Spleen (tissue), 11 donors: ENCODE measurements at regions not wholly inside any gene's neighbourhood (a gene's known extent, or its start where the extent isn't known, plus 50 kb on each side); places are given as distances from the start of the nearest gene placed in this dataset.

Experiments
- DNase-seq: peaks from one replicate; pipeline ENCODE4 v3.0.0-alpha.2; 2020
- H3K27ac ChIP-seq, 8 donors: fragments of 200-600 bp; sonication (generic) in 7 of 8; 1 replicate in 4 of 8; 2 replicates in 4 of 8; pipeline versions ENCODE4 v1.5.0 to v1.8.0; 2016 to 2021; ENCODE audit warnings: inconsistent platforms in 4 of 8, mild to moderate bottlenecking in 4 of 8, moderate library complexity in 1 of 8
- H3K27me3 ChIP-seq, 7 donors: fragments of 200-600 bp; sonication (generic) in 6 of 7; replicated peaks in 1 of 7; 1 replicate in 4 of 7; 2 replicates in 3 of 7; pipeline versions ENCODE4 v1.5.0 to v1.8.0; 2016 to 2021; ENCODE audit warnings: inconsistent platforms in 3 of 7, mild to moderate bottlenecking in 1 of 7
- H3K36me3 ChIP-seq, 6 donors: fragments of 200-600 bp; sonication (generic) in 5 of 6; 1 replicate in 4 of 6; 2 replicates in 2 of 6; pipeline versions ENCODE4 v1.5.0 to v1.8.0; 2016 to 2021; ENCODE audit warnings: inconsistent platforms in 2 of 6
- H3K4me1 ChIP-seq, 6 donors: fragments of 200-600 bp; sonication (generic) in 5 of 6; 1 replicate in 3 of 6; 2 replicates in 3 of 6; pipeline versions ENCODE4 v1.5.0 to v1.8.0; 2016 to 2021; ENCODE audit warnings: inconsistent platforms in 3 of 6
- H3K4me3 ChIP-seq, 8 donors: fragments of 200-600 bp; sonication (generic) in 7 of 8; 1 replicate in 4 of 8; 2 replicates in 4 of 8; pipeline versions ENCODE4 v1.5.0 to v1.8.0; 2016 to 2021; ENCODE audit warnings: inconsistent platforms in 4 of 8, mild to moderate bottlenecking in 4 of 8, moderate library complexity in 2 of 8
- H3K9me3 ChIP-seq, 8 donors: fragments of 200-600 bp; sonication (generic) in 7 of 8; 1 replicate in 4 of 8; 2 replicates in 4 of 8; pipeline versions ENCODE4 v1.5.0 to v1.8.0; 2016 to 2021; ENCODE audit warnings: inconsistent platforms in 4 of 8
- CTCF ChIP-seq, 11 experiments: fragments of 200-600 bp in 7 of 11; fragments of 450-650 bp in 4 of 11; sonication (generic) in 4 of 11; IDR thresholded peaks in 8 of 11; conservative IDR thresholded peaks in 3 of 11; 1 replicate in 7 of 11; 2 replicates in 4 of 11; pipeline versions ENCODE4 v1.4.0 to v1.8.0; 2016 to 2021; ENCODE audit warnings: antibody characterized with exemption in 11 of 11, inconsistent platforms in 4 of 11, mild to moderate bottlenecking in 1 of 11
- POLR2A ChIP-seq, 3 donors: fragments of 450-650 bp; IDR thresholded peaks; one replicate each; pipeline ENCODE4 v1.5.1; 2017; ENCODE audit warnings: antibody characterized with exemption in 3 of 3, mild to moderate bottlenecking in 1 of 3
- POLR2AphosphoS5 ChIP-seq, 3 donors: sonication (generic); formaldehyde crosslinking; IDR thresholded peaks; one replicate each; pipeline ENCODE4 v1.5.1; 2017; ENCODE audit warnings: antibody characterized with exemption in 3 of 3
- WGBS, 5 donors: extraction: QIAGEN DNeasy Blood & Tissue Kit in 3 of 5; methylation state at CpG; one replicate each; pipeline versions ENCODE4 v1.1.5 to v1.1.7; 2013 to 2018; 5-methylcytosine and 5-hydroxymethylcytosine counted together
- intact Hi-C: fragments of 100-400 bp; cut with DNase I; formaldehyde crosslinking; loops from one replicate; pipeline ENCODE4 v1.15.0; 2023; ENCODE audit warnings: low total_unique reads
- donor health status: healthy with polysubstance abuse.
- donor health status: DM: no; HTN: no; CAD: no; lungs with moderate emphysema.
- donor health status: DM: no; HTN: no; CAD: no.
- donor health status: Bipolar disorder and iron deficiency.
- donor health status: healthy.
- donor health status: DM: no; HTN: no; CAD: no.
- donor health status: DM: yes; HTN: yes; CAD: no.

- intact Hi-C loops = no loop called here
- peaks cover 0 to 4% (median 0%) of the 10 kb centered on the region in 7 donors for H3K27me3 ChIP-seq
- H3K27ac ChIP-seq = no peak overlapping the region
- peak; percentile 64 for DNase-seq
- no peak overlapping the region for H3K4me3 ChIP-seq
- no peaks in the 10 kb centered on the region for H3K4me1 ChIP-seq
- TF ChIP-seq POLR2AphosphoS5 (IDR thresholded peaks at IDR 0.05) (no peak), CTCF (IDR thresholded peaks at IDR 0.05 in 8 of 11, conservative IDR thresholded peaks at IDR 0.05 in 3 of 11) (no peak), POLR2A (IDR thresholded peaks at IDR 0.05) (no peak)
- 63 to 71% (median 68%) methylated on average over 27 to 28 of the region's 28 CpGs for whole genome bisulfite sequencing, 5 donors
- H3K9me3 ChIP-seq = peaks cover 0 to 100% (median 97%) of the 10 kb centered on the region in 8 donors
- H3K36me3 ChIP-seq = no peaks in the 10 kb centered on the region
These were observed 373.0 kb downstream of the ALG10 start for GRCh38 chr12:34395056-34396005.

DNA sequence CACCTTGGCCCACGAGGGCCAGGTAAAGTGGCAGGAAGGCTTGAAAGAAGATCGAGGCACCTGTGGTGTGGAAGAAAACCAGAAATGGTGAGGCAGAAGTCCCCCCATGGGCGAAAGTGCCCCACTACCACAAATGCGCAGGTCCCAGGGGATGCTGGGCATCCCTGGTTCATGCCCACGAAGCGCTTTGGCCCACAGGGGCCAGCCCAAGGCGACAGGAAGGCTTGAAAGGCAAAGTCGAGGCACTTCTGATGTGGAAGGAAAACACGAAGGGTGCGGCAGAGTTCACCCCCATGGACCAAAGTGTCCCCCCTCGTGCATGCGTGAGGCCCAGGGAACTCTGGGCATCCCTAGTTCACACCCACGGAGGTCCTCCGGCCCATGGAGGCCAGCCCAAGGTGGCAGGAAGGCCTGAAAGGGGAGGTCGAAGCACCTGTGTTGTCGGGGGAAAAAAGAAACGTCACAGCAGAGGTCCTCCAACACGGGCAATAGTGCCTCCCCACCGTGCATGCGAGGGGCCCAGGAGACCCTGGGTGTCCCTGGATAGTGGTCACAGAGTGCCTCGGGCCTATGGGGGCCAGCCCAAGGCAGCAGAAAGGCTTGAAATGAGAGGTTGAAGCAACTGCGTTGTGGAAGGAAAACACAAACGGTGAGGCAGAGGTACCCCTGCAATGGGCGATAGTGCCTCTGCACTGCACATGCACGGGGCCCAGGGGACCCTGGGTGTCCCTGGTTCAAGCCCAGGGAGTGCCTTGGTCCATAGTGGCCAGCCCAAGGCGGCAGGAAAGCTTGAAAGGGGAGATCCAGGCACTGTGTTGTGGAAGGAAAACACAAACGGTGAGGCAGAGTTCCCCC, 373.9 kb downstream of the ALG10 start:
- TF ChIP-seq POLR2A (IDR thresholded peaks at IDR 0.05) (no peak), POLR2AphosphoS5 (IDR thresholded peaks at IDR 0.05) (no peak), CTCF (IDR thresholded peaks at IDR 0.05 in 8 of 11, conservative IDR thresholded peaks at IDR 0.05 in 3 of 11) (no peak)
- WGBS, 5 donors = 58 to 72% (median 66%) methylated on average over 27 of the region's 27 CpGs
- intact Hi-C loops = no loop called here
- DNase-seq = peak; percentile 67
- no peaks in the 10 kb centered on the region for H3K4me1 ChIP-seq
- H3K9me3 ChIP-seq = peaks cover 0 to 100% (median 98%) of the 10 kb centered on the region in 8 donors
- H3K27me3 ChIP-seq = peaks cover 0 to 4% (median 0%) of the 10 kb centered on the region in 7 donors
- no peak overlapping the region for H3K4me3 ChIP-seq
- no peaks in the 10 kb centered on the region for H3K36me3 ChIP-seq
- no peak overlapping the region for H3K27ac ChIP-seq

DNA sequence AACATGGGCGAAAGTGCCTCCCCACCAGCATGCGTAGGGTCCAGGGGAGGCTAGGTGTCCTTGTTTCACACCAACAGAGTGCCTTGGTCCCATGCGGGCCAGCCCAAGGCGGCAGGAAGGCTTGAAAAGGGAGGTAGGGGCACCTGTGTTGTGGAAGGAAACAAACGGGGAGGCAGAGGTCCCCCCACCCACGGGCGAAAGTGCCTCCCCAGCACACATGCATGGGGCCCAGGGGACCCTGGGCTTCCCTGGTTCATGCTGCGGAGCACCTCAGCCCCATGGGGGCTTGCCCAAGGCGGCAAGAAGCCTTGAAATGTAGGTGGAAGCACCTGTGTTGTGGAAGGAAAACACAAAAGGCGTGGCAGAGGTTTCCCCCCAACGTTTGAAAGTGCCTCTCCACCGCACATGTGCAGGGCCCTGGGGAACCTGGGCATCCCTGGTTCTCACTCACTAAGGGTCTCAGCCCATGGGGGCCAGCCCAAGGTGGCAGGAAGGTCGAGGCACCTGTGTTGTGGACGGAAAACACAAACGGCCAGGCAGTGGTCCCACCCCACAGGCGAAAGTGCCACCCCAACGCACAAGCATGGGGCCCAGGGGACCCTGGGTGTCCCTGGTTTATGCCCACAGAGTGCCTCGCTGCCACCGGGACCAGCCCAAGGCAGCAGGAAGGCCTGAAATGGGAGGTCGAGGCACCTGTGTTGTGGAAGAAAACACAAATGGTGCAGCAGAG, 374.7 kb downstream of the ALG10 start:
- no peaks in the 10 kb centered on the region for H3K36me3 ChIP-seq
- no peaks in the 10 kb centered on the region for H3K4me1 ChIP-seq
- no peak overlapping the region for H3K27ac ChIP-seq
- no peak overlapping the region for H3K4me3 ChIP-seq
- intact Hi-C loops = no loop called here
- H3K27me3 ChIP-seq = no peaks in the 10 kb centered on the region
- TF ChIP-seq POLR2A (IDR thresholded peaks at IDR 0.05) = no peak
- no peak for TF ChIP-seq POLR2AphosphoS5 (IDR thresholded peaks at IDR 0.05)
- peak; percentile 41 for DNase-seq
- 62 to 75% (median 68%) methylated on average over 16 to 20 of the region's 20 CpGs for WGBS, 5 donors
- H3K9me3 ChIP-seq = peaks cover 0 to 100% (median 98%) of the 10 kb centered on the region in 8 donors

GRCh38 chr12:34397591-34398365, 375.5 kb downstream of the ALG10 start:
- TF ChIP-seq CTCF (IDR thresholded peaks at IDR 0.05 in 8 of 11, conservative IDR thresholded peaks at IDR 0.05 in 3 of 11) (no peak), POLR2A (IDR thresholded peaks at IDR 0.05) (no peak), POLR2AphosphoS5 (IDR thresholded peaks at IDR 0.05) (no peak)
- Histone ChIP-seq H3K27ac (no peak overlapping the region), H3K4me1 (no peaks in the 10 kb centered on the region), H3K9me3 (peaks cover 0 to 100% (median 98%) of the 10 kb centered on the region in 8 donors), H3K4me3 (no peak overlapping the region), H3K36me3 (no peaks in the 10 kb centered on the region), H3K27me3 (no peaks in the 10 kb centered on the region)
- 64 to 75% (median 73%) methylated on average over 21 to 22 of the region's 22 CpGs for WGBS, 5 donors
- intact Hi-C loops = no loop called here
- DNase-seq = peak; percentile 50
